Tibial artery (tissue), 4 donors: ENCODE measurements at regions not wholly inside any gene's neighbourhood (a gene's known extent, or its start where the extent isn't known, plus 50 kb on each side); places are given as distances from the start of the nearest gene placed in this dataset.

Experiments used
- DNase-seq, 2 donors: peaks; one replicate each; pipeline ENCODE4 v3.0.0-alpha.2; 2019
- H3K27ac ChIP-seq, 2 donors: fragments of 200-600 bp; sonication (generic) in 1 of 2; 1 replicate in 1 of 2; 2 replicates in 1 of 2; pipeline ENCODE4 v1.5.1; 2018 to 2019; ENCODE audit warnings: mild to moderate bottlenecking in 1 of 2
- H3K27me3 ChIP-seq, 2 donors: fragments of 200-600 bp; sonication (generic) in 1 of 2; one replicate each; pipeline versions ENCODE4 v1.5.1 to v1.6.0; 2016 to 2019
- H3K36me3 ChIP-seq, 3 donors: fragments of 200-600 bp; sonication (generic) in 2 of 3; one replicate each; pipeline ENCODE4 v1.5.1; 2016 to 2019; ENCODE audit warnings: mild to moderate bottlenecking in 2 of 3
- H3K4me1 ChIP-seq, 4 donors: fragments of 200-600 bp; sonication (generic) in 2 of 4; 1 replicate in 3 of 4; 2 replicates in 1 of 4; pipeline ENCODE4 v1.5.1; 2016 to 2019
- H3K4me3 ChIP-seq, 2 donors: fragments of 200-600 bp; sonication (generic) in 1 of 2; 1 replicate in 1 of 2; 2 replicates in 1 of 2; pipeline ENCODE4 v1.5.1; 2018 to 2019; ENCODE audit warnings: mild to moderate bottlenecking in 2 of 2
- H3K9me3 ChIP-seq, 3 donors: fragments of 200-600 bp; sonication (generic) in 1 of 3; one replicate each; pipeline ENCODE4 v1.5.1; 2016 to 2019
- CTCF ChIP-seq, 2 experiments: fragments of 200-600 bp in 1 of 2; fragments of 450-650 bp in 1 of 2; IDR thresholded peaks; one replicate each; pipeline ENCODE4 v1.5.1; 2017 to 2019; ENCODE audit warnings: antibody characterized with exemption in 2 of 2, mild to moderate bottlenecking in 1 of 2, moderate library complexity in 1 of 2
- intact Hi-C: fragments of 100-400 bp; cut with DNase I; formaldehyde crosslinking; loops from one replicate; pipeline ENCODE4 v1.15.0; 2023; ENCODE audit warnings: low total_unique reads

GRCh38 chr10:111131168-111131799 is 54.5 kb downstream of the ADRA2A start:
- Histone ChIP-seq H3K27me3 (no peaks in the 10 kb centered on the region), H3K36me3 (no peaks in the 10 kb centered on the region), H3K4me3 (no peak overlapping the region), H3K4me1 (no peaks in the 10 kb centered on the region), H3K27ac (no peak overlapping the region), H3K9me3 (no peaks in the 10 kb centered on the region)
- intact Hi-C loops: no loop called here
- TF ChIP-seq CTCF (IDR thresholded peaks at IDR 0.05): no peak
- DNase-seq: no peak

GRCh38 chr10:111137007-111137406 is 60.2 kb downstream of the ADRA2A start:
- H3K27me3 ChIP-seq: peaks cover 0 to 2% of the 10 kb centered on the region in 2 donors
- H3K36me3 ChIP-seq: no peaks in the 10 kb centered on the region
- H3K4me1 ChIP-seq: no peaks in the 10 kb centered on the region
- no peak overlapping the region for H3K4me3 ChIP-seq
- H3K9me3 ChIP-seq: no peaks in the 10 kb centered on the region
- H3K27ac ChIP-seq: no peak overlapping the region
- no peak for TF ChIP-seq CTCF (IDR thresholded peaks at IDR 0.05)
- intact Hi-C loops: no loop called here
- no peak for DNase-seq

GRCh38 chr10:111137587-111137986 is 60.8 kb downstream of the ADRA2A start:
- DNase-seq: no peak
- TF ChIP-seq CTCF (IDR thresholded peaks at IDR 0.05): no peak
- intact Hi-C loops: no loop called here
- Histone ChIP-seq H3K36me3 (no peaks in the 10 kb centered on the region), H3K27me3 (peaks cover 0 to 3% of the 10 kb centered on the region in 2 donors), H3K9me3 (no peaks in the 10 kb centered on the region), H3K4me1 (no peaks in the 10 kb centered on the region), H3K4me3 (no peak overlapping the region), H3K27ac (no peak overlapping the region)

GRCh38 chr10:111138544-111138943 is 61.7 kb downstream of the ADRA2A start:
- H3K4me3 ChIP-seq: no peak overlapping the region
- H3K4me1 ChIP-seq: no peaks in the 10 kb centered on the region
- H3K36me3 ChIP-seq: no peaks in the 10 kb centered on the region
- no peaks in the 10 kb centered on the region for H3K9me3 ChIP-seq
- H3K27me3 ChIP-seq: peaks cover 0 to 3% of the 10 kb centered on the region in 2 donors
- no peak for TF ChIP-seq CTCF (IDR thresholded peaks at IDR 0.05)
- DNase-seq: no peak
- intact Hi-C loops: no loop called here
- H3K27ac ChIP-seq: no peak overlapping the region

GRCh38 chr10:111139567-111139966 is 62.7 kb downstream of the ADRA2A start:
- intact Hi-C loops: no loop called here
- peaks cover 0 to 3% of the 10 kb centered on the region in 2 donors for H3K27me3 ChIP-seq
- H3K4me3 ChIP-seq: no peak overlapping the region
- no peaks in the 10 kb centered on the region for H3K4me1 ChIP-seq
- no peak for TF ChIP-seq CTCF (IDR thresholded peaks at IDR 0.05)
- H3K36me3 ChIP-seq: no peaks in the 10 kb centered on the region
- DNase-seq: no peak
- no peak overlapping the region for H3K27ac ChIP-seq
- no peaks in the 10 kb centered on the region for H3K9me3 ChIP-seq
